ENCODE measurements at regions not wholly inside any gene's neighbourhood (a gene's known extent, or its start where the extent isn't known, plus 50 kb on each side); places are given as distances from the start of the nearest gene placed in this dataset.

DNA sequence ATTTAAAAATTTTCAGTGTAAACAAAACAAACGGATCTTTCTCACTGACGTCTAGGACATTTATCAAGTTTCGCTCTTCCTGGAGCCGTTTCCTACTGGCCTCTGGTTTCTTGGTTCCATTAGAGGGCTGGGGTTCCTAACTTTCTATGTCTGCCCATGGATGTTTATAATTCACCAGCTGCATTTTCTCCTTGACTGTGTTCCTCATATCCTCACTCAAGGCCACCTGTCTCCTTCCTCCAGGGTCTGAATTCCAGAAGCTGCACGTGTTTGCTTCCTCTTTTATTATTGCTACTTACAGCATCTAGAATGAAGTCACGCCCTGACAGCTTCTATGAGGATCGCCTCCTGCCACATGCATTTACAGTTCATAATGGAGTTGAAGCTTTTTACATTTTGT lies 74.1 kb upstream of the BASP1 start:
- TF ChIP-seq CTCF (IDR thresholded peaks at IDR 0.05; ENCODE audit: low read depth, low read length) (no peak), POLR2A (IDR thresholded peaks at IDR 0.05; ENCODE audit: extremely low read depth, insufficient read length) (no peak), MYC (IDR thresholded peaks at IDR 0.05; ENCODE audit: low read depth, low read length) (no peak)
- TF ChIP-seq, protein P1, sequence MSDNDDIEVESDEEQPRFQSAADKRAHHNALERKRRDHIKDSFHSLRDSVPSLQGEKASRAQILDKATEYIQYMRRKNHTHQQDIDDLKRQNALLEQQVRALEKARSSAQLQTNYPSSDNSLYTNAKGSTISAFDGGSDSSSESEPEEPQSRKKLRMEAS (IDR thresholded peaks at IDR 0.05; ENCODE audit: low read depth, low read length): peak; percentile 71

Data from NB4 (cell line).